ENCODE measurements at regions not wholly inside any gene's neighbourhood (a gene's known extent, or its start where the extent isn't known, plus 50 kb on each side); places are given as distances from the start of the nearest gene placed in this dataset.

- Histone ChIP-seq H3K4me3 (replicated peaks in 1 of 3; ENCODE audit: low read depth in 2 of 3, low read length in 3 of 3) (no peak overlapping the region), H3K9me3 (replicated peaks in 1 of 2; ENCODE audit: control insufficient read depth in 1 of 2, insufficient read depth in 1 of 2, low read length in 2 of 2) (peaks cover 0 to 20% of the 10 kb centered on the region in 2 donors), H3K79me2 (ENCODE audit: insufficient read depth, low read length) (no peaks in the 10 kb centered on the region), H3K27me3 (ENCODE audit: control insufficient read depth in 2 of 2, insufficient read depth in 2 of 2, low read length in 2 of 2) (no peaks in the 10 kb centered on the region), H3K36me3 (replicated peaks in 1 of 2; ENCODE audit: control insufficient read depth in 1 of 2, insufficient read depth in 2 of 2, low read length in 2 of 2) (no peaks in the 10 kb centered on the region), H3K4me1 (ENCODE audit: control insufficient read depth in 1 of 2, insufficient read depth in 2 of 2, low read length in 2 of 2) (no peaks in the 10 kb centered on the region), H3K9ac (ENCODE audit: insufficient read depth, low read length, poor library complexity, severe bottlenecking) (no peak overlapping the region), H4K20me1 (ENCODE audit: insufficient read depth, low read length) (no peaks in the 10 kb centered on the region), H2AFZ (ENCODE audit: insufficient read depth, low read depth, low read length, poor library complexity, severe bottlenecking) (no peak overlapping the region), H3K27ac (ENCODE audit: low read depth in 1 of 2, low read length in 2 of 2) (no peak overlapping the region), H3K4me2 (replicated peaks; ENCODE audit: extremely low read depth, low read length, poor library complexity, severe bottlenecking) (no peak overlapping the region)
- Mint-ChIP-seq H3K9me3 (peaks cover 8 to 30% (median 18%) of the 10 kb centered on the region in 7 donors), H3K4me1 (peaks cover 4% of the 10 kb centered on the region), H3K4me3 (no peak overlapping the region), H3K27me3 (ENCODE audit: low read depth in 3 of 3) (peaks cover 2 to 5% (median 2%) of the 10 kb centered on the region in 3 donors), H3K27ac (no peak overlapping the region), H3K36me3 (no peaks in the 10 kb centered on the region)
- DNase-seq, result no peak
- TF ChIP-seq, protein P1, sequence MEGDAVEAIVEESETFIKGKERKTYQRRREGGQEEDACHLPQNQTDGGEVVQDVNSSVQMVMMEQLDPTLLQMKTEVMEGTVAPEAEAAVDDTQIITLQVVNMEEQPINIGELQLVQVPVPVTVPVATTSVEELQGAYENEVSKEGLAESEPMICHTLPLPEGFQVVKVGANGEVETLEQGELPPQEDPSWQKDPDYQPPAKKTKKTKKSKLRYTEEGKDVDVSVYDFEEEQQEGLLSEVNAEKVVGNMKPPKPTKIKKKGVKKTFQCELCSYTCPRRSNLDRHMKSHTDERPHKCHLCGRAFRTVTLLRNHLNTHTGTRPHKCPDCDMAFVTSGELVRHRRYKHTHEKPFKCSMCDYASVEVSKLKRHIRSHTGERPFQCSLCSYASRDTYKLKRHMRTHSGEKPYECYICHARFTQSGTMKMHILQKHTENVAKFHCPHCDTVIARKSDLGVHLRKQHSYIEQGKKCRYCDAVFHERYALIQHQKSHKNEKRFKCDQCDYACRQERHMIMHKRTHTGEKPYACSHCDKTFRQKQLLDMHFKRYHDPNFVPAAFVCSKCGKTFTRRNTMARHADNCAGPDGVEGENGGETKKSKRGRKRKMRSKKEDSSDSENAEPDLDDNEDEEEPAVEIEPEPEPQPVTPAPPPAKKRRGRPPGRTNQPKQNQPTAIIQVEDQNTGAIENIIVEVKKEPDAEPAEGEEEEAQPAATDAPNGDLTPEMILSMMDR (IDR thresholded peaks at IDR 0.05), result no peak
- 91% methylated on average over 1 of the region's 2 CpGs for WGBS (ENCODE audit: insufficient coverage)
- intact Hi-C loops (cut with micrococcal nuclease), result no loop called here
Observed at GRCh38 chr7:130823060-130823459, 89.1 kb upstream of the KLF14 start.

- peaks cover 2% of the 10 kb centered on the region in 3 donors for H3K27me3 Mint-ChIP-seq (ENCODE audit: low read depth in 3 of 3)
- Histone ChIP-seq H3K9me3 (replicated peaks in 1 of 2; ENCODE audit: control insufficient read depth in 1 of 2, insufficient read depth in 1 of 2, low read length in 2 of 2) (peaks cover 0 to 22% of the 10 kb centered on the region in 2 donors), H3K9ac (ENCODE audit: insufficient read depth, low read length, poor library complexity, severe bottlenecking) (no peak overlapping the region), H3K4me2 (replicated peaks; ENCODE audit: extremely low read depth, low read length, poor library complexity, severe bottlenecking) (no peak overlapping the region), H3K4me3 (replicated peaks in 1 of 3; ENCODE audit: low read depth in 2 of 3, low read length in 3 of 3) (no peak overlapping the region), H3K27me3 (ENCODE audit: control insufficient read depth in 2 of 2, insufficient read depth in 2 of 2, low read length in 2 of 2) (no peaks in the 10 kb centered on the region), H3K27ac (ENCODE audit: low read depth in 1 of 2, low read length in 2 of 2) (no peak overlapping the region), H3K36me3 (replicated peaks in 1 of 2; ENCODE audit: control insufficient read depth in 1 of 2, insufficient read depth in 2 of 2, low read length in 2 of 2) (no peaks in the 10 kb centered on the region), H4K20me1 (ENCODE audit: insufficient read depth, low read length) (no peaks in the 10 kb centered on the region), H3K4me1 (ENCODE audit: control insufficient read depth in 1 of 2, insufficient read depth in 2 of 2, low read length in 2 of 2) (no peaks in the 10 kb centered on the region), H2AFZ (ENCODE audit: insufficient read depth, low read depth, low read length, poor library complexity, severe bottlenecking) (no peak overlapping the region), H3K79me2 (ENCODE audit: insufficient read depth, low read length) (no peaks in the 10 kb centered on the region)
- H3K4me3 Mint-ChIP-seq, result no peak overlapping the region
- H3K36me3 Mint-ChIP-seq, result no peaks in the 10 kb centered on the region
- peaks cover 13 to 33% (median 19%) of the 10 kb centered on the region in 7 donors for H3K9me3 Mint-ChIP-seq
- DNase-seq, result no peak
- peaks cover 4% of the 10 kb centered on the region for H3K4me1 Mint-ChIP-seq
- TF ChIP-seq, protein P1 (IDR thresholded peaks at IDR 0.05), result no peak
- intact Hi-C loops (cut with micrococcal nuclease), result no loop called here
- no peak overlapping the region for H3K27ac Mint-ChIP-seq
Observed at GRCh38 chr7:130825819-130826218, 91.8 kb upstream of the KLF14 start.

Measured in CD14-positive monocyte (primary cell).